NB4 (cell line): ENCODE measurements at regions not wholly inside any gene's neighbourhood (a gene's known extent, or its start where the extent isn't known, plus 50 kb on each side); places are given as distances from the start of the nearest gene placed in this dataset.

Source experiments
- POLR2A ChIP-seq: IDR thresholded peaks from 2 replicates; pipeline ENCODE4 v1.6.1; 2011; ENCODE audit warnings: mild to moderate bottlenecking; ENCODE audit not compliant: insufficient read length; ENCODE audit errors: extremely low read depth
- TF ChIP-seq, protein P1 (sequence below): IDR thresholded peaks from 2 replicates; pipeline ENCODE4 v1.6.1; 2011; ENCODE audit warnings: low read depth, low read length

DNA sequence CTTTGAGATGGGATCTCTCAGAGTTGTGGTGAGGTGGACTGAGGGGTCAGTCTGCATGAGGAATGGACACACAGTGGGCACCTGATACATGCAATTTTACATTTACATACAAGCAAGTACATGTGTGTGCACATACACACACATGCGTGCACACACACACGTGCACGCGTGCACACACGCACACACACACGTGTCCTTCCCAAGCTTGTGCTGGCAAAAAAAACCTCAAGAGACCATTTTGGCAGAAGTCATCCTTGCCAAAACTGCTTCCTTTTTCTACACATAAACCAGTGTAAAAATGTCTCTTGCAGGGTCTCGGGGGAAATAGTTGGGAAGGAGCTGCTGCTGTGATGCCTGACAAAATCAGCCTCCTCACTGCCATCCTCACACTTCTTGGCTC lies 279.5 kb upstream of the POU3F3 start:
- TF ChIP-seq, protein P1, sequence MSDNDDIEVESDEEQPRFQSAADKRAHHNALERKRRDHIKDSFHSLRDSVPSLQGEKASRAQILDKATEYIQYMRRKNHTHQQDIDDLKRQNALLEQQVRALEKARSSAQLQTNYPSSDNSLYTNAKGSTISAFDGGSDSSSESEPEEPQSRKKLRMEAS = no peak
- no peak for TF ChIP-seq POLR2A
